HCT116 (cell line): ENCODE measurements at regions not wholly inside any gene's neighbourhood (a gene's known extent, or its start where the extent isn't known, plus 50 kb on each side); places are given as distances from the start of the nearest gene placed in this dataset.

Source experiments
- ATAC-seq: fragments of 200-7000 bp; cut with Tn5 transposase; 2 replicates; pipeline ENCODE4 v1.9.1; 2020; ENCODE audit warnings: mild to moderate bottlenecking, moderate library complexity
- BruUV-seq: library from RNA; stranded (reverse); fragments of 400-500 nt; replicated peaks from 2 replicates; lab custom pipeline; 2021; lab: Mats Ljungman, UMichigan
- CTCF ChIA-PET: fragments of 300-600 bp; sonication (Branson Sonifier 250); formaldehyde crosslinking; loops from one replicate; lab custom pipeline; 2021; ENCODE audit warnings: antibody characterized with exemption; lab: Charles Lee
- POLR2A ChIA-PET: fragments of 300-600, 350-600 bp; sonication (Branson Sonifier 250); formaldehyde crosslinking; loops from one replicate; lab custom pipeline; 2021; ENCODE audit warnings: antibody characterized with exemption; lab: Charles Lee
- RAD21 ChIA-PET, 2 experiments: fragments of 300-600 bp; sonication (Branson Sonifier 250); formaldehyde crosslinking; loops; one replicate each; lab custom pipeline; 2023; ENCODE audit warnings: low total read pairs in 2 of 2; ENCODE audit not compliant: uncharacterized antibody in 2 of 2, unreplicated experiment in 2 of 2, low non-redundant PET in 1 of 2; lab: Charles Lee
- DNase-seq: peaks from one replicate; pipeline ENCODE4 v3.0.0-alpha.2; 2010; ENCODE audit warnings: low read depth, low spot score
- H2AFZ ChIP-seq: fragments of 200-600 bp; shearing (Covaris generic), sonication (generic); 2 replicates; pipeline ENCODE4 v1.6.1; 2017; ENCODE audit warnings: low read depth, mixed run types, mixed read lengths, antibody characterized with exemption, low read length; ENCODE audit not compliant: poor library complexity, severe bottlenecking
- H3K27ac ChIP-seq: 2 replicates; pipeline ENCODE4 v1.5.1; 2012; ENCODE audit warnings: low read depth, low read length
- H3K27me3 ChIP-seq: fragments of 200-600 bp; sonication (generic); 2 replicates; pipeline ENCODE4 v1.6.1; 2016; ENCODE audit warnings: mixed run types, low read length, mixed read lengths; ENCODE audit not compliant: insufficient read depth
- H3K36me3 ChIP-seq, 2 experiments: fragments of 200-500 bp in 1 of 2; fragments of 200-600 bp in 1 of 2; sonication (Bioruptor generic) in 1 of 2; sonication (generic) in 1 of 2; 2 replicates each; pipeline versions ENCODE4 v1.5.1 to v1.6.1; 2014 to 2016; ENCODE audit warnings: low read length in 2 of 2, inconsistent platforms in 1 of 2, mixed read lengths in 1 of 2, mixed run types in 1 of 2; ENCODE audit not compliant: insufficient read depth in 2 of 2, control insufficient read depth in 1 of 2
- H3K4me1 ChIP-seq, 2 experiments: fragments of 200-600 bp in 1 of 2; sonication (generic) in 1 of 2; 2 replicates each; pipeline versions ENCODE4 v1.5.1 to v1.6.1; 2012 to 2017; ENCODE audit warnings: low read length in 2 of 2, inconsistent platforms in 1 of 2, mild to moderate bottlenecking in 1 of 2, mixed read lengths in 1 of 2, mixed run types in 1 of 2, moderate library complexity in 1 of 2; ENCODE audit not compliant: insufficient read depth in 2 of 2, control insufficient read depth in 1 of 2
- H3K4me2 ChIP-seq: fragments of 200-600 bp; sonication (generic); 2 replicates; pipeline ENCODE4 v1.6.1; 2017; ENCODE audit warnings: mixed run types, low read length, mixed read lengths
- H3K4me3 ChIP-seq, 2 experiments: fragments of 200-600 bp in 1 of 2; sonication (generic) in 1 of 2; replicated peaks in 1 of 2; 2 replicates each; pipeline ENCODE4 v1.5.1; 2011 to 2016; ENCODE audit warnings: low read length in 2 of 2, control low read depth in 1 of 2, low read depth in 1 of 2, mild to moderate bottlenecking in 1 of 2, mixed read lengths in 1 of 2, mixed run types in 1 of 2
- H3K79me2 ChIP-seq: fragments of 200-600 bp; sonication (generic); 2 replicates; pipeline ENCODE4 v1.6.1; 2017; ENCODE audit warnings: mild to moderate bottlenecking, mixed run types, low read length, moderate library complexity, mixed read lengths; ENCODE audit not compliant: insufficient read depth
- H3K9ac ChIP-seq: fragments of 200-600 bp; sonication (generic); 2 replicates; pipeline ENCODE4 v1.6.1; 2016; ENCODE audit warnings: low read length, mixed read lengths
- H3K9me2 ChIP-seq: fragments of 200-600 bp; sonication (generic), shearing (Covaris generic); 2 replicates; pipeline ENCODE4 v1.6.1; 2017; ENCODE audit warnings: mixed run types, mild to moderate bottlenecking, moderate library complexity; ENCODE audit not compliant: insufficient read depth
- H3K9me3 ChIP-seq, 2 experiments: fragments of 200-500 bp in 1 of 2; fragments of 200-600 bp in 1 of 2; sonication (Bioruptor generic) in 1 of 2; sonication (generic) in 1 of 2; 2 replicates each; pipeline ENCODE4 v1.6.1; 2014 to 2017; ENCODE audit warnings: low read length in 2 of 2, mixed read lengths in 2 of 2, inconsistent platforms in 1 of 2, low read depth in 1 of 2, mild to moderate bottlenecking in 1 of 2, mixed run types in 1 of 2, moderate library complexity in 1 of 2; ENCODE audit not compliant: control insufficient read depth in 1 of 2, insufficient read depth in 1 of 2
- H4K20me1 ChIP-seq: fragments of 200-600 bp; sonication (generic), shearing (Covaris generic); 2 replicates; pipeline ENCODE4 v1.6.1; 2017; ENCODE audit warnings: mixed run types, mild to moderate bottlenecking, moderate library complexity; ENCODE audit not compliant: insufficient read depth
- CBX3 ChIP-seq: IDR thresholded peaks from 2 replicates; pipeline ENCODE4 v1.6.1; 2012; ENCODE audit warnings: low read depth
- CTCF ChIP-seq, 3 experiments: fragments of 200-600 bp in 1 of 3; sonication (generic) in 1 of 3; IDR thresholded peaks in 2 of 3; conservative IDR thresholded peaks in 1 of 3; 2 replicates each; pipeline ENCODE4 v1.5.1; 2012 to 2017; ENCODE audit warnings: low read depth in 2 of 3, low read length in 2 of 3, antibody characterized with exemption in 1 of 3, borderline replicate concordance in 1 of 3, control low read depth in 1 of 3, mild to moderate bottlenecking in 1 of 3, mixed read lengths in 1 of 3, mixed run types in 1 of 3, moderate library complexity in 1 of 3; ENCODE audit not compliant: insufficient read depth in 1 of 3
- EGR1 ChIP-seq: IDR thresholded peaks from 2 replicates; pipeline ENCODE4 v1.6.1; 2012; ENCODE audit warnings: low read depth
- RAD21 ChIP-seq: IDR thresholded peaks from 2 replicates; pipeline ENCODE4 v1.6.1; 2012; ENCODE audit warnings: low read depth, mild to moderate bottlenecking
- SRF ChIP-seq: IDR thresholded peaks from 2 replicates; pipeline ENCODE4 v1.6.1; 2012; ENCODE audit warnings: low read depth
- ZFX ChIP-seq: fragments of 450-650 bp; IDR thresholded peaks from 2 replicates; pipeline ENCODE4 v1.6.1; 2017
- ZNF274 ChIP-seq: fragments of 200-500 bp; sonication (Bioruptor generic); IDR thresholded peaks from 2 replicates; pipeline ENCODE4 v1.6.1; 2014; ENCODE audit warnings: mild to moderate bottlenecking, low read depth, low read length, inconsistent platforms
- intact Hi-C: fragments of 100-400 bp; cut with micrococcal nuclease; formaldehyde crosslinking; loops from 2 replicates; pipeline ENCODE4 v1.10.0; 2022
- TF ChIP-seq, protein P1 (sequence below): IDR thresholded peaks from 2 replicates; pipeline ENCODE4 v1.6.1; 2011; ENCODE audit warnings: mild to moderate bottlenecking, low read length, moderate library complexity; ENCODE audit not compliant: insufficient replicate concordance; ENCODE audit errors: extremely low read depth

DNA sequence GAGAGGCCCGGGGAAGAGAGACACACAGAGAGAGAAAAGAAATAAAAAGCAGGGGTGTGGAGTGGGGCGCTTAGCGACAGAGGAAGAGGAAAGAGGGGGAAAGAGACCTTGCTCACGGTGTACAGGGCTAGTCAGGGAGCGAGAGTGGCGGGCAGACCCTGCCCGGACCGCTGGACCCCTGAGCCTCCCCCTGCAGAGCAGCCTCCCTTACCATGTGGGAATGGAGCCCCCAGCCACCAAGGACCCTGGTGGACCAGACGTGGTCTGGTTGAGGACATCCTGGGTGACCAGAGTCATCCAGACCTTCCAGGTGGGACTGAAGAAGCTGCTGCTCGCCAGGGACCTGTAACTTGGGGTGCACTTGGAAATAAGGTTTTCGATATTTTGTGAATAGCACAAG, 129.6 kb downstream of the CHSY1 start (continued):
- TF ChIP-seq, protein P1, sequence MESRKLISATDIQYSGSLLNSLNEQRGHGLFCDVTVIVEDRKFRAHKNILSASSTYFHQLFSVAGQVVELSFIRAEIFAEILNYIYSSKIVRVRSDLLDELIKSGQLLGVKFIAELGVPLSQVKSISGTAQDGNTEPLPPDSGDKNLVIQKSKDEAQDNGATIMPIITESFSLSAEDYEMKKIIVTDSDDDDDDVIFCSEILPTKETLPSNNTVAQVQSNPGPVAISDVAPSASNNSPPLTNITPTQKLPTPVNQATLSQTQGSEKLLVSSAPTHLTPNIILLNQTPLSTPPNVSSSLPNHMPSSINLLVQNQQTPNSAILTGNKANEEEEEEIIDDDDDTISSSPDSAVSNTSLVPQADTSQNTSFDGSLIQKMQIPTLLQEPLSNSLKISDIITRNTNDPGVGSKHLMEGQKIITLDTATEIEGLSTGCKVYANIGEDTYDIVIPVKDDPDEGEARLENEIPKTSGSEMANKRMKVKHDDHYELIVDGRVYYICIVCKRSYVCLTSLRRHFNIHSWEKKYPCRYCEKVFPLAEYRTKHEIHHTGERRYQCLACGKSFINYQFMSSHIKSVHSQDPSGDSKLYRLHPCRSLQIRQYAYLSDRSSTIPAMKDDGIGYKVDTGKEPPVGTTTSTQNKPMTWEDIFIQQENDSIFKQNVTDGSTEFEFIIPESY: no peak
- TF ChIP-seq ZNF274 (no peak), ZFX (no peak)

- Histone ChIP-seq H3K4me1 (peaks cover 16 to 33% of the 10 kb centered on the region in 2 experiments), H3K4me2 (no peak overlapping the region), H3K4me3 (no peak overlapping the region), H3K9ac (no peak overlapping the region), H3K79me2 (no peaks in the 10 kb centered on the region), H4K20me1 (no peaks in the 10 kb centered on the region), H3K9me2 (no peaks in the 10 kb centered on the region), H3K9me3 (no peaks in the 10 kb centered on the region), H3K27ac (no peak overlapping the region), H3K36me3 (no peaks in the 10 kb centered on the region), H3K27me3 (no peaks in the 10 kb centered on the region)
- ChIA-PET POLR2A (no interaction called here), CTCF (interaction anchor here (0.7 kb wide), 1 partner anchor 167 kb away, joined by 3 read pairs; no protein-coding TSS in a partner anchor)
- DNase-seq (no peak), ATAC-seq (peak; percentile 46)
- intact Hi-C loops: no loop called here
- TF ChIP-seq RAD21: peak; percentile 21; the same call in 1 of the 2 replicates
- no peak for TF ChIP-seq SRF
- TF ChIP-seq, all 23 proteins: peak for 1
- BruUV-seq: no TSS peak
- RAD21 ChIA-PET: no interaction called here
- H2AFZ ChIP-seq: no peak overlapping the region
Measured at GRCh38 chr15:101121511-101122090, 130.2 kb downstream of the CHSY1 start.

DNA sequence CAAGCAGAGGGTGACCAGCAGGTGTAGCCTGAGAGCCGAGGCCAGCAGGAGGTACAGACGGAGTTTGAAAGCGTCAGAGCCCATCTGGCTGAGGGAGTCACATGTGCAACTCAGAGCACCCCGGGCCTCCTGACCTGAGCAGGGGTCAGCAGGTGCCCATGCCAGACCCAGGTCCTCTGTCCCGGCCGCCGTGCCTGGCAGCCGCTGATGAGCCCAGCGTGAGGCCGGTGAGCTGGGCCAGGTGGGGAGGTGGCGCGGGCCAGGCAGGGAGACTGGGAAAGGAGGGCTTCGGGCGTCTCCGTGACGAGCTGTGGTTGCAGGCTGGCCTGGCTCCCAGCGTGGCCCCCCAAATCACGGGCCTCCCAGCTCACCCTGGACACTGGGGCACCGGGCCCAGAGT, 130.9 kb downstream of the CHSY1 start:
- RAD21 ChIA-PET: no interaction called here
- no peak for DNase-seq
- Histone ChIP-seq H3K9me2 (no peaks in the 10 kb centered on the region), H3K4me1 (peaks cover 10 to 27% of the 10 kb centered on the region in 2 experiments)
- no peak for TF ChIP-seq CBX3
- TF ChIP-seq CTCF (IDR thresholded peaks at IDR 0.05 in 2 of 3, conservative IDR thresholded peaks at IDR 0.05 in 1 of 3; ENCODE audit: borderline replicate concordance in 1 of 3, insufficient read depth in 1 of 3, low read depth in 2 of 3, low read length in 2 of 3): no peak
- no peak for TF ChIP-seq EGR1
- TF ChIP-seq, all 23 proteins: peak for 0
- Histone ChIP-seq H3K36me3 (no peaks in the 10 kb centered on the region), H3K9me3 (no peaks in the 10 kb centered on the region), H3K27me3 (no peaks in the 10 kb centered on the region), H3K4me3 (no peak overlapping the region), H4K20me1 (no peaks in the 10 kb centered on the region), H2AFZ (no peak overlapping the region), H3K4me2 (no peak overlapping the region), H3K79me2 (no peaks in the 10 kb centered on the region), H3K27ac (no peak overlapping the region), H3K9ac (no peak overlapping the region)
- no peak for ATAC-seq
- intact Hi-C loops: no loop called here
- BruUV-seq: no TSS peak
- ChIA-PET POLR2A (no interaction called here), CTCF (interaction anchor here (0.7 kb wide), 1 partner anchor 168 kb away, joined by 3 read pairs; no protein-coding TSS in a partner anchor)
